K562 (cell line): ENCODE measurements at regions not wholly inside any gene's neighbourhood (a gene's known extent, or its start where the extent isn't known, plus 50 kb on each side); places are given as distances from the start of the nearest gene placed in this dataset.

Experiments used
- ASH1L ChIP-seq: fragments of 450-650 bp; IDR thresholded peaks from 2 replicates; pipeline ENCODE4 v1.6.1; 2018; ENCODE audit warnings: borderline replicate concordance, mild to moderate bottlenecking, low read depth; ENCODE audit not compliant: partially characterized antibody
- BRF1 ChIP-seq: IDR thresholded peaks from 3 replicates; pipeline ENCODE4 v1.6.1; 2011; ENCODE audit warnings: borderline replicate concordance, mild to moderate bottlenecking; ENCODE audit not compliant: insufficient read length; ENCODE audit errors: extremely low read depth
- CBFB ChIP-seq: sonication (generic); formaldehyde crosslinking; IDR thresholded peaks from 2 replicates; pipeline ENCODE4 v1.4.0; 2020; ENCODE audit warnings: mild to moderate bottlenecking, missing genetic modification reagents
- HNRNPL ChIP-seq: fragments of 200-400 bp; formaldehyde crosslinking; IDR thresholded peaks from 2 replicates; pipeline ENCODE4 v1.6.1; 2017; ENCODE audit warnings: low read depth, mild to moderate bottlenecking, low read length
- KDM5B ChIP-seq: fragments of 200-600 bp; sonication (generic); IDR thresholded peaks from 2 replicates; pipeline ENCODE4 v1.6.1; 2012; ENCODE audit warnings: low read depth, mild to moderate bottlenecking, moderate library complexity, low read length, control low read depth, inconsistent platforms; ENCODE audit not compliant: insufficient replicate concordance
- MAFF ChIP-seq: IDR thresholded peaks from 2 replicates; pipeline ENCODE4 v1.6.1; 2012; ENCODE audit warnings: low read length, improper control_type of control experiment
- PHF21A ChIP-seq: fragments of 450-650 bp; IDR thresholded peaks from 2 replicates; pipeline ENCODE4 v1.6.1; 2017; ENCODE audit warnings: low read depth, borderline replicate concordance
- POLR2A ChIP-seq: fragments of 450-650 bp; conservative IDR thresholded peaks from 2 replicates; pipeline ENCODE4 v1.6.1; 2016
- RAD51 ChIP-seq: fragments of 450-650 bp; IDR thresholded peaks from 2 replicates; pipeline ENCODE4 v1.7.1; 2016; ENCODE audit warnings: low read depth, mild to moderate bottlenecking, borderline replicate concordance
- RBM34 ChIP-seq: fragments of 200-400 bp; formaldehyde crosslinking; IDR thresholded peaks from 2 replicates; pipeline ENCODE4 v1.6.1; 2018; ENCODE audit warnings: low read length, borderline replicate concordance; ENCODE audit not compliant: insufficient read depth
- RHOXF2B ChIP-seq: fragments of 250-450 bp; sonication (Bioruptor Pico); conservative IDR thresholded peaks from 2 replicates; pipeline ENCODE4 v1.5.1; 2021
- SNRNP70 ChIP-seq: fragments of 200-400 bp; formaldehyde crosslinking; optimal IDR thresholded peaks from 2 replicates; pipeline ENCODE3; 2017; ENCODE audit warnings: low read depth, low read length
- SP1 ChIP-seq: sonication (generic); formaldehyde crosslinking; IDR thresholded peaks from 2 replicates; pipeline ENCODE4 v1.8.1; 2022; ENCODE audit warnings: mild to moderate bottlenecking, missing genetic modification reagents
- ZBED1 ChIP-seq: IDR thresholded peaks from 2 replicates; pipeline ENCODE4 v1.6.1; 2014
- ZNF77 ChIP-seq: fragments of 250-450 bp; sonication (Bioruptor Pico); IDR thresholded peaks from 2 replicates; pipeline ENCODE4 v1.5.0; 2020
- TF ChIP-seq, protein P1 (sequence below): fragments of 150-350 bp; conservative IDR thresholded peaks from 2 replicates; pipeline ENCODE4 v1.6.1; 2014; ENCODE audit warnings: low read length
- TF ChIP-seq, protein P2 (sequence below): fragments of 250-450 bp; sonication (Bioruptor Pico); IDR thresholded peaks from 2 replicates; pipeline ENCODE4 v1.5.0; 2020; ENCODE audit warnings: mild to moderate bottlenecking
- TF ChIP-seq, protein P3 (sequence below), 2 experiments: fragments of 450-650 bp in 1 of 2; sonication (generic) in 1 of 2; formaldehyde crosslinking in 1 of 2; IDR thresholded peaks in 1 of 2; conservative IDR thresholded peaks in 1 of 2; 2 replicates each; pipeline versions ENCODE4 v1.6.1 to v1.8.1; 2016 to 2023; ENCODE audit warnings: mild to moderate bottlenecking in 2 of 2, moderate library complexity in 2 of 2, inconsistent platforms in 1 of 2, missing genetic modification reagents in 1 of 2
- TF ChIP-seq, protein P4 (sequence below): sonication (generic); formaldehyde crosslinking; IDR thresholded peaks from 2 replicates; pipeline ENCODE4 v1.8.0; 2022; ENCODE audit warnings: missing genetic modification reagents, mild to moderate bottlenecking, borderline replicate concordance
- TF ChIP-seq, protein P5 (sequence below): fragments of 200-400 bp; formaldehyde crosslinking; IDR thresholded peaks from 2 replicates; pipeline ENCODE4 v1.6.1; 2017; ENCODE audit warnings: mild to moderate bottlenecking, low read depth, low read length, moderate library complexity

DNA sequence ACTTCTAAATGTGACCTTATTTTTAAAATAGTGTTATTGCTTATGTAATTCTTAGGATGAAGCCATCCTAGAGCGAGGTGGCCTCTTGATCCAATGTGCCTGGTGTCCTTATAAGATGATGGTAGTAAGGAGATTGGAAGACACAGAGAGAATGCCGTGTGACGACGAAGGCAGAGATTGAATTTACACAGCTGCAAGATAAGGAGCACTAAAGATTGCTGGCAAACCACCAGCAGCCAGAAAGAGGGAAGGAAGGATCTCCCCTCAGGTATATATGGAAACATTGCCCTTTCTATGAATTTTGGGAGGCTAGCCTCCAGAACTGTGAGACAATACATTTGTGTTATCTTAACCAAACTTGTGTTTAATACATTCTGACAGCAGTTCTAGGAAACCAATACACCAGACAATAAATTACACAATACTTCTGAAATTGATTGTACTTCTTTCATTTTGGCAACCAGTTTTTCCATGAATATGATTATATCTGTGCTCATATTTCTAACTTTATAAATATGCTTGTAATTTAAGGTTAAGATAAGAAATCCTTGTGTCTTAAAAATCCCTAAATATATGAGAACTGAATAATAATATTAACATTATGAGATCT is 86.3 kb upstream of the VPREB1 start (continued):
- TF ChIP-seq, protein P1, sequence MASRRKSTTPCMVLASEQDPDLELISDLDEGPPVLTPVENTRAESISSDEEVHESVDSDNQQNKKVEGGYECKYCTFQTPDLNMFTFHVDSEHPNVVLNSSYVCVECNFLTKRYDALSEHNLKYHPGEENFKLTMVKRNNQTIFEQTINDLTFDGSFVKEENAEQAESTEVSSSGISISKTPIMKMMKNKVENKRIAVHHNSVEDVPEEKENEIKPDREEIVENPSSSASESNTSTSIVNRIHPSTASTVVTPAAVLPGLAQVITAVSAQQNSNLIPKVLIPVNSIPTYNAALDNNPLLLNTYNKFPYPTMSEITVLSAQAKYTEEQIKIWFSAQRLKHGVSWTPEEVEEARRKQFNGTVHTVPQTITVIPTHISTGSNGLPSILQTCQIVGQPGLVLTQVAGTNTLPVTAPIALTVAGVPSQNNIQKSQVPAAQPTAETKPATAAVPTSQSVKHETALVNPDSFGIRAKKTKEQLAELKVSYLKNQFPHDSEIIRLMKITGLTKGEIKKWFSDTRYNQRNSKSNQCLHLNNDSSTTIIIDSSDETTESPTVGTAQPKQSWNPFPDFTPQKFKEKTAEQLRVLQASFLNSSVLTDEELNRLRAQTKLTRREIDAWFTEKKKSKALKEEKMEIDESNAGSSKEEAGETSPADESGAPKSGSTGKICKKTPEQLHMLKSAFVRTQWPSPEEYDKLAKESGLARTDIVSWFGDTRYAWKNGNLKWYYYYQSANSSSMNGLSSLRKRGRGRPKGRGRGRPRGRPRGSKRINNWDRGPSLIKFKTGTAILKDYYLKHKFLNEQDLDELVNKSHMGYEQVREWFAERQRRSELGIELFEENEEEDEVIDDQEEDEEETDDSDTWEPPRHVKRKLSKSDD, result no peak
- TF ChIP-seq, protein P2, sequence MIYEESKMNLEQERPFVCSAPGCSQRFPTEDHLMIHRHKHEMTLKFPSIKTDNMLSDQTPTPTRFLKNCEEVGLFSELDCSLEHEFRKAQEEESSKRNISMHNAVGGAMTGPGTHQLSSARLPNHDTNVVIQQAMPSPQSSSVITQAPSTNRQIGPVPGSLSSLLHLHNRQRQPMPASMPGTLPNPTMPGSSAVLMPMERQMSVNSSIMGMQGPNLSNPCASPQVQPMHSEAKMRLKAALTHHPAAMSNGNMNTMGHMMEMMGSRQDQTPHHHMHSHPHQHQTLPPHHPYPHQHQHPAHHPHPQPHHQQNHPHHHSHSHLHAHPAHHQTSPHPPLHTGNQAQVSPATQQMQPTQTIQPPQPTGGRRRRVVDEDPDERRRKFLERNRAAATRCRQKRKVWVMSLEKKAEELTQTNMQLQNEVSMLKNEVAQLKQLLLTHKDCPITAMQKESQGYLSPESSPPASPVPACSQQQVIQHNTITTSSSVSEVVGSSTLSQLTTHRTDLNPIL (CRISPR knock-in tag), result no peak
- TF ChIP-seq MAFF (no peak), POLR2A (no peak), CBFB (no peak), ASH1L (no peak), PHF21A (peak; percentile 41; the same call in 1 of the 2 replicates), BRF1 (no peak), HNRNPL (no peak), SP1 (CRISPR knock-in tag) (no peak), SNRNP70 (no peak), RAD51 (no peak), KDM5B (no peak), ZBED1 (no peak), ZNF77 (no peak), RBM34 (no peak), RHOXF2B (no peak)
- TF ChIP-seq, protein P3, sequence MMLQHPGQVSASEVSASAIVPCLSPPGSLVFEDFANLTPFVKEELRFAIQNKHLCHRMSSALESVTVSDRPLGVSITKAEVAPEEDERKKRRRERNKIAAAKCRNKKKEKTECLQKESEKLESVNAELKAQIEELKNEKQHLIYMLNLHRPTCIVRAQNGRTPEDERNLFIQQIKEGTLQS (IDR thresholded peaks at IDR 0.05), result no peak
- TF ChIP-seq, protein P3 (CRISPR knock-in tag; conservative IDR thresholded peaks at IDR 0.05), result no peak
- TF ChIP-seq, protein P4, sequence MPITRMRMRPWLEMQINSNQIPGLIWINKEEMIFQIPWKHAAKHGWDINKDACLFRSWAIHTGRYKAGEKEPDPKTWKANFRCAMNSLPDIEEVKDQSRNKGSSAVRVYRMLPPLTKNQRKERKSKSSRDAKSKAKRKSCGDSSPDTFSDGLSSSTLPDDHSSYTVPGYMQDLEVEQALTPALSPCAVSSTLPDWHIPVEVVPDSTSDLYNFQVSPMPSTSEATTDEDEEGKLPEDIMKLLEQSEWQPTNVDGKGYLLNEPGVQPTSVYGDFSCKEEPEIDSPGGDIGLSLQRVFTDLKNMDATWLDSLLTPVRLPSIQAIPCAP (CRISPR knock-in tag), result no peak
- TF ChIP-seq, protein P5, sequence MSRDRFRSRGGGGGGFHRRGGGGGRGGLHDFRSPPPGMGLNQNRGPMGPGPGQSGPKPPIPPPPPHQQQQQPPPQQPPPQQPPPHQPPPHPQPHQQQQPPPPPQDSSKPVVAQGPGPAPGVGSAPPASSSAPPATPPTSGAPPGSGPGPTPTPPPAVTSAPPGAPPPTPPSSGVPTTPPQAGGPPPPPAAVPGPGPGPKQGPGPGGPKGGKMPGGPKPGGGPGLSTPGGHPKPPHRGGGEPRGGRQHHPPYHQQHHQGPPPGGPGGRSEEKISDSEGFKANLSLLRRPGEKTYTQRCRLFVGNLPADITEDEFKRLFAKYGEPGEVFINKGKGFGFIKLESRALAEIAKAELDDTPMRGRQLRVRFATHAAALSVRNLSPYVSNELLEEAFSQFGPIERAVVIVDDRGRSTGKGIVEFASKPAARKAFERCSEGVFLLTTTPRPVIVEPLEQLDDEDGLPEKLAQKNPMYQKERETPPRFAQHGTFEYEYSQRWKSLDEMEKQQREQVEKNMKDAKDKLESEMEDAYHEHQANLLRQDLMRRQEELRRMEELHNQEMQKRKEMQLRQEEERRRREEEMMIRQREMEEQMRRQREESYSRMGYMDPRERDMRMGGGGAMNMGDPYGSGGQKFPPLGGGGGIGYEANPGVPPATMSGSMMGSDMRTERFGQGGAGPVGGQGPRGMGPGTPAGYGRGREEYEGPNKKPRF, result no peak
